Type B pancreatic cell (in vitro differentiated cells): ENCODE measurements at regions not wholly inside any gene's neighbourhood (a gene's known extent, or its start where the extent isn't known, plus 50 kb on each side); places are given as distances from the start of the nearest gene placed in this dataset.

Experiments
- DNase-seq: peaks from one replicate; pipeline ENCODE4 v3.0.0; 2021; ENCODE audit warnings: mixed read lengths; ENCODE audit not compliant: unreplicated experiment; ENCODE audit errors: extremely low spot score
- H3K27ac Mint-ChIP-seq: 2 replicates; pipeline ENCODE4 v1.8.0; 2021; ENCODE audit warnings: mild to moderate bottlenecking, mixed read lengths
- H3K27me3 Mint-ChIP-seq: 2 replicates; pipeline ENCODE4 v1.8.0; 2021; ENCODE audit warnings: mixed read lengths
- H3K36me3 Mint-ChIP-seq: 2 replicates; pipeline ENCODE4 v1.8.0; 2021; ENCODE audit warnings: mixed read lengths
- H3K4me1 Mint-ChIP-seq: one replicate; pipeline ENCODE4 v1.8.0; 2021; ENCODE audit warnings: mixed read lengths; ENCODE audit not compliant: unreplicated experiment
- H3K4me3 Mint-ChIP-seq: 2 replicates; pipeline ENCODE4 v1.8.0; 2021; ENCODE audit warnings: mild to moderate bottlenecking, mixed read lengths
- H3K9me3 Mint-ChIP-seq: 2 replicates; pipeline ENCODE4 v1.8.0; 2021; ENCODE audit warnings: mixed read lengths
- CTCF ChIP-seq: fragments of 200-600 bp; sonication (generic); conservative IDR thresholded peaks from 2 replicates; pipeline ENCODE4 v1.5.0; 2021; ENCODE audit warnings: antibody characterized with exemption, mild to moderate bottlenecking

GRCh38 chrX:4844376-4844775, 1130.9 kb upstream of the PRKX start:
- no peak for TF ChIP-seq CTCF
- Mint-ChIP-seq H3K4me3 (peak overlapping the region; percentile 77), H3K4me1 (peaks cover 8% of the 10 kb centered on the region), H3K27ac (peak overlapping the region; percentile 88), H3K36me3 (no peaks in the 10 kb centered on the region), H3K9me3 (peaks cover 9% of the 10 kb centered on the region), H3K27me3 (no peaks in the 10 kb centered on the region)
- no peak for DNase-seq

- no peak for DNase-seq
- no peaks in the 10 kb centered on the region for H3K36me3 Mint-ChIP-seq
- H3K27me3 Mint-ChIP-seq: no peaks in the 10 kb centered on the region
- H3K4me3 Mint-ChIP-seq: no peak overlapping the region
- TF ChIP-seq CTCF: no peak
- peaks cover 8% of the 10 kb centered on the region for H3K4me1 Mint-ChIP-seq
- no peak overlapping the region for H3K27ac Mint-ChIP-seq
- H3K9me3 Mint-ChIP-seq: peaks cover 9% of the 10 kb centered on the region
Measured at GRCh38 chrX:4841216-4841745, 1127.8 kb upstream of the PRKX start.

GRCh38 chrX:4831574-4831973, 1118.1 kb upstream of the PRKX start:
- Mint-ChIP-seq H3K27ac (peak overlapping the region; percentile 76), H3K4me1 (peaks cover 6% of the 10 kb centered on the region), H3K36me3 (no peaks in the 10 kb centered on the region), H3K4me3 (no peak overlapping the region), H3K27me3 (no peaks in the 10 kb centered on the region), H3K9me3 (peaks cover 5% of the 10 kb centered on the region)
- no peak for DNase-seq
- TF ChIP-seq CTCF: no peak

GRCh38 chrX:4830880-4831557, 1117.6 kb upstream of the PRKX start:
- Mint-ChIP-seq H3K4me3 (peak overlapping the region; percentile 20), H3K36me3 (no peaks in the 10 kb centered on the region), H3K27ac (peak overlapping the region; percentile 76), H3K4me1 (peaks cover 6% of the 10 kb centered on the region), H3K27me3 (no peaks in the 10 kb centered on the region), H3K9me3 (peaks cover 5% of the 10 kb centered on the region)
- no peak for DNase-seq
- no peak for TF ChIP-seq CTCF

DNA sequence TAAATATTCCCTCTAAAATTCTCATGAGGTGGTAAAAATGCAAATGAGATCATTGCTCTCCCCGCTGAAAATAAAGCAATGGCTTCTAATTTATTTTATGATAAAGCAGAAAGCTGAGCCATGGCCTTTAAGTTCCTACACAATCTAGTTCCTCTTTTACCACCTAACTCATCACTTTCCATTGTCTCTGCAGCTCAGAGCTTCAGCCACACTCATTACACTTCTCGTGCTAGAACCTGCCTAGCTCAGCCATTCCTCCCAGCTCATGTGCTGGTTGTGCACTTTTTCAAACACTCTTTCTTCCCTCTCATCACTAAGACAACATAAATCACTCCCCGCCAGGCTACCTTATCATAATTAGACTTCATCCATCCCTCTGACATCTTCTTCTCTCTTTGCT, 1112.1 kb upstream of the PRKX start:
- H3K4me1 Mint-ChIP-seq: peaks cover under 1% of the 10 kb centered on the region
- no peak for TF ChIP-seq CTCF
- no peaks in the 10 kb centered on the region for H3K27me3 Mint-ChIP-seq
- peaks cover 4% of the 10 kb centered on the region for H3K36me3 Mint-ChIP-seq
- no peak overlapping the region for H3K4me3 Mint-ChIP-seq
- no peak for DNase-seq
- H3K9me3 Mint-ChIP-seq: peaks cover 11% of the 10 kb centered on the region
- H3K27ac Mint-ChIP-seq: peak overlapping the region; percentile 1
